ENCODE measurements at regions not wholly inside any gene's neighbourhood (a gene's known extent, or its start where the extent isn't known, plus 50 kb on each side); places are given as distances from the start of the nearest gene placed in this dataset.

GRCh38 chr6:112691289-112691688, 344.2 kb downstream of the RFPL4B start:
- Histone ChIP-seq H3K4me3 (ENCODE audit: low read depth, low read length) (no peak overlapping the region), H3K4me2 (ENCODE audit: low read length) (no peak overlapping the region), H2AFZ (no peak overlapping the region), H3K27ac (no peak overlapping the region), H3K9me3 (ENCODE audit: control insufficient read depth, low read length) (no peaks in the 10 kb centered on the region), H3K27me3 (ENCODE audit: control insufficient read depth, insufficient read depth, low read length) (no peaks in the 10 kb centered on the region), H3K79me2 (no peaks in the 10 kb centered on the region), H3K4me1 (no peaks in the 10 kb centered on the region), H3K36me3 (ENCODE audit: control insufficient read depth, insufficient read depth, low read length) (no peaks in the 10 kb centered on the region), H3K9ac (no peak overlapping the region)
- TF ChIP-seq CTCF (IDR thresholded peaks at IDR 0.05) = no peak

GRCh38 chr6:112695001-112695400, 347.9 kb downstream of the RFPL4B start:
- no peaks in the 10 kb centered on the region for H3K27me3 ChIP-seq (ENCODE audit: control insufficient read depth, insufficient read depth, low read length)
- H3K79me2 ChIP-seq = no peaks in the 10 kb centered on the region
- H3K9ac ChIP-seq = no peak overlapping the region
- no peak overlapping the region for H3K4me2 ChIP-seq (ENCODE audit: low read length)
- H3K4me1 ChIP-seq = no peaks in the 10 kb centered on the region
- no peak overlapping the region for H3K27ac ChIP-seq
- TF ChIP-seq CTCF (IDR thresholded peaks at IDR 0.05) = no peak
- no peak overlapping the region for H2AFZ ChIP-seq
- H3K9me3 ChIP-seq (ENCODE audit: control insufficient read depth, low read length) = no peaks in the 10 kb centered on the region
- H3K4me3 ChIP-seq (ENCODE audit: low read depth, low read length) = no peak overlapping the region
- no peaks in the 10 kb centered on the region for H3K36me3 ChIP-seq (ENCODE audit: control insufficient read depth, insufficient read depth, low read length)

GRCh38 chr6:112697265-112697664, 350.1 kb downstream of the RFPL4B start:
- no peak for TF ChIP-seq CTCF (IDR thresholded peaks at IDR 0.05)

GRCh38 chr6:112701201-112701600, 354.1 kb downstream of the RFPL4B start:
- Histone ChIP-seq H3K36me3 (ENCODE audit: control insufficient read depth, insufficient read depth, low read length) (no peaks in the 10 kb centered on the region), H3K4me2 (ENCODE audit: low read length) (no peak overlapping the region), H3K27ac (no peak overlapping the region), H3K27me3 (ENCODE audit: control insufficient read depth, insufficient read depth, low read length) (no peaks in the 10 kb centered on the region), H2AFZ (no peak overlapping the region), H3K9me3 (ENCODE audit: control insufficient read depth, low read length) (no peaks in the 10 kb centered on the region), H3K79me2 (no peaks in the 10 kb centered on the region), H3K4me3 (ENCODE audit: low read depth, low read length) (no peak overlapping the region), H3K4me1 (no peaks in the 10 kb centered on the region), H3K9ac (no peak overlapping the region)
- TF ChIP-seq CTCF (IDR thresholded peaks at IDR 0.05) = no peak

More at GRCh38 chr6:112697265-112697664, 350.1 kb downstream of the RFPL4B start:
- H3K9me3 ChIP-seq (ENCODE audit: control insufficient read depth, low read length) = no peaks in the 10 kb centered on the region
- no peaks in the 10 kb centered on the region for H3K79me2 ChIP-seq
- H3K4me2 ChIP-seq (ENCODE audit: low read length) = no peak overlapping the region
- H3K4me1 ChIP-seq = no peaks in the 10 kb centered on the region
- H3K9ac ChIP-seq = no peak overlapping the region
- H3K27me3 ChIP-seq (ENCODE audit: control insufficient read depth, insufficient read depth, low read length) = no peaks in the 10 kb centered on the region
- no peak overlapping the region for H2AFZ ChIP-seq
- no peak overlapping the region for H3K4me3 ChIP-seq (ENCODE audit: low read depth, low read length)
- H3K36me3 ChIP-seq (ENCODE audit: control insufficient read depth, insufficient read depth, low read length) = no peaks in the 10 kb centered on the region
- no peak overlapping the region for H3K27ac ChIP-seq

- Histone ChIP-seq H3K36me3 (ENCODE audit: control insufficient read depth, insufficient read depth, low read length) (no peaks in the 10 kb centered on the region), H3K4me3 (ENCODE audit: low read depth, low read length) (no peak overlapping the region), H3K4me1 (no peaks in the 10 kb centered on the region), H3K27me3 (ENCODE audit: control insufficient read depth, insufficient read depth, low read length) (no peaks in the 10 kb centered on the region), H3K9me3 (ENCODE audit: control insufficient read depth, low read length) (no peaks in the 10 kb centered on the region), H3K9ac (no peak overlapping the region), H3K4me2 (ENCODE audit: low read length) (no peak overlapping the region), H2AFZ (no peak overlapping the region), H3K27ac (no peak overlapping the region), H3K79me2 (no peaks in the 10 kb centered on the region)
- TF ChIP-seq CTCF (IDR thresholded peaks at IDR 0.05) = no peak
Observed at GRCh38 chr6:112710710-112711109, 363.6 kb downstream of the RFPL4B start.
